ENCODE measurements at regions not wholly inside any gene's neighbourhood (a gene's known extent, or its start where the extent isn't known, plus 50 kb on each side); places are given as distances from the start of the nearest gene placed in this dataset.

- TF ChIP-seq, protein P1, sequence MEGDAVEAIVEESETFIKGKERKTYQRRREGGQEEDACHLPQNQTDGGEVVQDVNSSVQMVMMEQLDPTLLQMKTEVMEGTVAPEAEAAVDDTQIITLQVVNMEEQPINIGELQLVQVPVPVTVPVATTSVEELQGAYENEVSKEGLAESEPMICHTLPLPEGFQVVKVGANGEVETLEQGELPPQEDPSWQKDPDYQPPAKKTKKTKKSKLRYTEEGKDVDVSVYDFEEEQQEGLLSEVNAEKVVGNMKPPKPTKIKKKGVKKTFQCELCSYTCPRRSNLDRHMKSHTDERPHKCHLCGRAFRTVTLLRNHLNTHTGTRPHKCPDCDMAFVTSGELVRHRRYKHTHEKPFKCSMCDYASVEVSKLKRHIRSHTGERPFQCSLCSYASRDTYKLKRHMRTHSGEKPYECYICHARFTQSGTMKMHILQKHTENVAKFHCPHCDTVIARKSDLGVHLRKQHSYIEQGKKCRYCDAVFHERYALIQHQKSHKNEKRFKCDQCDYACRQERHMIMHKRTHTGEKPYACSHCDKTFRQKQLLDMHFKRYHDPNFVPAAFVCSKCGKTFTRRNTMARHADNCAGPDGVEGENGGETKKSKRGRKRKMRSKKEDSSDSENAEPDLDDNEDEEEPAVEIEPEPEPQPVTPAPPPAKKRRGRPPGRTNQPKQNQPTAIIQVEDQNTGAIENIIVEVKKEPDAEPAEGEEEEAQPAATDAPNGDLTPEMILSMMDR (IDR thresholded peaks at IDR 0.05) = no peak
- no peak for TF ChIP-seq POLR2A (IDR thresholded peaks at IDR 0.05)
- no peak for TF ChIP-seq POLR2AphosphoS5 (IDR thresholded peaks at IDR 0.05)
Measured at GRCh38 chr17:79428988-79429387, 181.9 kb downstream of the RBFOX3 start.
